Mesothelial cell of epicardium (in vitro differentiated cells): ENCODE measurements at regions not wholly inside any gene's neighbourhood (a gene's known extent, or its start where the extent isn't known, plus 50 kb on each side); places are given as distances from the start of the nearest gene placed in this dataset.

Experiments used
- DNase-seq, 2 experiments: peaks; one replicate each; pipeline ENCODE4 v3.0.0; 2021; ENCODE audit warnings: low spot score in 2 of 2; ENCODE audit not compliant: unreplicated experiment in 2 of 2
- H3K27ac Mint-ChIP-seq: 2 replicates; pipeline ENCODE4 v1.8.0; 2021; ENCODE audit warnings: mixed read lengths
- H3K27me3 Mint-ChIP-seq: 2 replicates; pipeline ENCODE4 v1.8.0; 2021; ENCODE audit warnings: low read depth, mixed read lengths
- H3K36me3 Mint-ChIP-seq: 2 replicates; pipeline ENCODE4 v1.8.0; 2021; ENCODE audit warnings: mixed read lengths
- H3K4me1 Mint-ChIP-seq: 2 replicates; pipeline ENCODE4 v1.8.0; 2021; ENCODE audit warnings: mixed read lengths
- H3K4me3 Mint-ChIP-seq: 2 replicates; pipeline ENCODE4 v1.8.0; 2021; ENCODE audit warnings: mild to moderate bottlenecking, moderate library complexity, mixed read lengths
- H3K9me3 Mint-ChIP-seq: 2 replicates; pipeline ENCODE4 v1.8.0; 2021; ENCODE audit warnings: mixed read lengths
- TF ChIP-seq, protein P1 (sequence below): fragments of 200-600 bp; sonication (generic); IDR thresholded peaks from one replicate; pipeline ENCODE4 v1.5.0; 2021; ENCODE audit warnings: antibody characterized with exemption; ENCODE audit not compliant: unreplicated experiment

DNA sequence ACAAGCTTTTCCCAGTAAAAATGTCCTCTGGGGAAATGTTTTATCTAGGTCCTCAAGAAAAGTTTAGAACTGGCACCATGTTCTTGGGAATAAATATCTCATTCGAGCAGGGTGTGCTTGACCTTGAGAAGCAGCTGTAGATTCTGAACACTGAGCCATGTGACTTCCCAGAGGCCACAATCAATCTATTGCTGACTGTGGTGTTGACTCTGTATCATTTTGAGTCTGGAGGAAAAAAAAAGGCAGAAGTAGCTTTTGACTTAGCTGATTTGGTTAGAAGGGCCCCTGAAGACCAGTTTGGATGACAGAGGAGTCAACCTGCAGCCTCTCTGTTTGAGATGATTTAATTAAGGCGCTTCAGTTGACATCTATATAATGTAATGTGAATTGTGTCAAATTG is 592.4 kb upstream of the SEL1L start:
- no peak overlapping the region for H3K4me3 Mint-ChIP-seq
- no peaks in the 10 kb centered on the region for H3K9me3 Mint-ChIP-seq
- TF ChIP-seq, protein P1, sequence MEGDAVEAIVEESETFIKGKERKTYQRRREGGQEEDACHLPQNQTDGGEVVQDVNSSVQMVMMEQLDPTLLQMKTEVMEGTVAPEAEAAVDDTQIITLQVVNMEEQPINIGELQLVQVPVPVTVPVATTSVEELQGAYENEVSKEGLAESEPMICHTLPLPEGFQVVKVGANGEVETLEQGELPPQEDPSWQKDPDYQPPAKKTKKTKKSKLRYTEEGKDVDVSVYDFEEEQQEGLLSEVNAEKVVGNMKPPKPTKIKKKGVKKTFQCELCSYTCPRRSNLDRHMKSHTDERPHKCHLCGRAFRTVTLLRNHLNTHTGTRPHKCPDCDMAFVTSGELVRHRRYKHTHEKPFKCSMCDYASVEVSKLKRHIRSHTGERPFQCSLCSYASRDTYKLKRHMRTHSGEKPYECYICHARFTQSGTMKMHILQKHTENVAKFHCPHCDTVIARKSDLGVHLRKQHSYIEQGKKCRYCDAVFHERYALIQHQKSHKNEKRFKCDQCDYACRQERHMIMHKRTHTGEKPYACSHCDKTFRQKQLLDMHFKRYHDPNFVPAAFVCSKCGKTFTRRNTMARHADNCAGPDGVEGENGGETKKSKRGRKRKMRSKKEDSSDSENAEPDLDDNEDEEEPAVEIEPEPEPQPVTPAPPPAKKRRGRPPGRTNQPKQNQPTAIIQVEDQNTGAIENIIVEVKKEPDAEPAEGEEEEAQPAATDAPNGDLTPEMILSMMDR = no peak
- H3K27me3 Mint-ChIP-seq = no peaks in the 10 kb centered on the region
- no peak overlapping the region for H3K27ac Mint-ChIP-seq
- no peak for DNase-seq
- H3K4me1 Mint-ChIP-seq = no peaks in the 10 kb centered on the region
- H3K36me3 Mint-ChIP-seq = no peaks in the 10 kb centered on the region

DNA sequence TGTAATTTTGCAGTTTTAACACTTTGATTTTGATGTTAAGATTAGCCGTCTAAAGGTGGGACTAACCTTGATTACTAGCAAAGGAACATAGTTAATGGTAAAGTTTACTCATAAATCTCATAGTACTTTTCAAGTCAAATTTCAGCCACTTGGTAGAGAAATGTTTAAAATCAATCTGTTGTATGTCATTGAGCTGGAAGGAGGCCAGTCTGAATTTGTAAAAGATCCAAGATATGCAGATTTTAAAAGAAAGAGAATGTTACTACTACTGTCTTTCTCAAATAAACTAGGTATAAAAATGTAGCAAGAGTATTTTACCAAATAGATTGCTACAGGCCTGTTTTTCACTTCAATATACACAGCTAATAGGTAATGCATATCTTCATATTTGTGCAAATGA is 600.8 kb upstream of the SEL1L start:
- Mint-ChIP-seq H3K9me3 (peaks cover 11% of the 10 kb centered on the region), H3K4me3 (no peak overlapping the region), H3K27me3 (no peaks in the 10 kb centered on the region), H3K36me3 (no peaks in the 10 kb centered on the region), H3K4me1 (peaks cover 5% of the 10 kb centered on the region), H3K27ac (no peak overlapping the region)
- TF ChIP-seq, protein P1 = no peak
- no peak for DNase-seq

DNA sequence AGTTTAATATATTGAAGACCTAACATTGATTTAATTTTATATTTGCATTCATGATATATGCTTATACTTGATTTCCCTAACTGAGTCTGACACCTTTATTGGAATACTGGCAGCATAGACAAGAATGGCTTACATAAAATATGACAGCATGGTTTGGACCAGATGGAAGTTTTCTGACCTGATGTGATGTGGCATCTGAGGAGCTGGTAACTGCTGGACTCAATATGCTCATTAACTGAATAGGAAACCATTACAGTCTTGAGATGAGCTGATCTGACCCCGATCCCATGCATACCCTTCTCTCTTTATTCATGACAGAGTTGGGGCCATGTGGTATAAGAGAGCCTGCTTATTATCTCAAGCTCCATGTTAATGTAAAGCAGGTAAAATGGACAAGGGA is 604.8 kb upstream of the SEL1L start:
- no peak for DNase-seq
- no peaks in the 10 kb centered on the region for H3K27me3 Mint-ChIP-seq
- H3K36me3 Mint-ChIP-seq = no peaks in the 10 kb centered on the region
- H3K9me3 Mint-ChIP-seq = peaks cover 32% of the 10 kb centered on the region
- no peak overlapping the region for H3K4me3 Mint-ChIP-seq
- TF ChIP-seq, protein P1 = no peak
- H3K4me1 Mint-ChIP-seq = peaks cover 3% of the 10 kb centered on the region
- H3K27ac Mint-ChIP-seq = no peak overlapping the region

DNA sequence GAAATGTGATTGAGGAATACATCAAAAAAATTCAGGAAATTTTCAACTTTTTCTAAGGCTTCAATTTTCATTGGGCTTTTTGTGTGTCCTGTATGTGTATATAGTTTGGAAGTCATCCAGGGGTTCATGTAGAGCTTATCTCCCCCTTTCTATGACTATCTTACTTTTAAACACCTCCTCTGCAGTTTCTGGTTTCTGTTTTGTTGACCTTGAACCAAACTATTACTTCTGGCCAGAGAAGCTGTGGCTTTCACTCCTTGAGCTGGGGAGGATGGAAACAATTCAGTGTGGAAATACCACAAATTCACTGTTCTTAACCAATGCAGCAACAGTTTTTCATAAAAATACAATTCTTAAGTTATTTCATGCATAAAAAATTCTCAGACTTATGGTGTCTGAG is 613.2 kb upstream of the SEL1L start:
- peaks cover 6% of the 10 kb centered on the region for H3K27me3 Mint-ChIP-seq
- H3K4me3 Mint-ChIP-seq = no peak overlapping the region
- no peaks in the 10 kb centered on the region for H3K9me3 Mint-ChIP-seq
- TF ChIP-seq, protein P1 = no peak
- DNase-seq = no peak
- H3K27ac Mint-ChIP-seq = no peak overlapping the region
- peaks cover 4% of the 10 kb centered on the region for H3K4me1 Mint-ChIP-seq
- no peaks in the 10 kb centered on the region for H3K36me3 Mint-ChIP-seq

DNA sequence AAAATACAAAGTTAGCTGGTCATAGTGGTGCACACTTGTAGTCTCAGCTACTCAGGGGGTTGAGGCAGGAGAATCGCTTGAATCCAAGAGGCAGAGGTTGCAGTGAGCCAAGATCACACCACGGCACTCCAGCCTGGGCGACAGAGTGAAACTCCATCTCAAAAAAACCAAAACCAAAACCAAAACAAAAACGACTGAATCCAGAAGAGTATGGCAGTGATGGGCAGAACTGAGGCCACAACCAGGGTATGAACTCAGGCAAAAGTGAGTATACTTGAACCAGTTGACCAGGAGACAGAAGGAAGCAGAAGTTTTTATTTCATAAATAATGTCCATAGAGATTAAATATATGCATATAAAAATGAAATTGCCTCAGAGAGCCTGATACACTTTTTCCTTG is 620.0 kb upstream of the SEL1L start:
- TF ChIP-seq, protein P1 = no peak
- Mint-ChIP-seq H3K9me3 (no peaks in the 10 kb centered on the region), H3K36me3 (no peaks in the 10 kb centered on the region), H3K27me3 (no peaks in the 10 kb centered on the region), H3K4me3 (no peak overlapping the region), H3K27ac (no peak overlapping the region), H3K4me1 (peaks cover 8% of the 10 kb centered on the region)
- no peak for DNase-seq

DNA sequence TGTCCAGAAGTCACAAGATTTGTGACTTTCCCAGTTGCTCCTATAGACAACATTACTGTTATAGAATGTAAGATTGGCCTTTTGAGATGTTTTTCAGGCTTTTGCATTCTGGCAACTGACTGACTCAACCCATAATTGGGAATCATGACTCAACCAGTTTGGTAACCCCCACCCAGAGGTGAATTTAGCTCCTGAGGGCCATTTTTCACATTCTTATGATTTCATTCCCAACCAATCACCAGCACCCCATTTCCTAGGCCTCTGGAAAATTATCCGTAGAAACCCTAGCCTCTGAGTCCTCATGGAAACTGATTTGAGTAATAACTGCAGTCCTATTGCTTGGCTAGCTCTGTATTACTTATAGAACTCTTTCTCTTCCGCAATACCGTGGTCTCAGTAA is 626.0 kb upstream of the SEL1L start:
- Mint-ChIP-seq H3K27ac (no peak overlapping the region), H3K27me3 (no peaks in the 10 kb centered on the region), H3K4me1 (no peaks in the 10 kb centered on the region), H3K36me3 (peaks cover 4% of the 10 kb centered on the region), H3K4me3 (no peak overlapping the region), H3K9me3 (peaks cover 29% of the 10 kb centered on the region)
- DNase-seq = no peak
- TF ChIP-seq, protein P1 = no peak
